Natural killer cell (primary cell): ENCODE measurements at regions not wholly inside any gene's neighbourhood (a gene's known extent, or its start where the extent isn't known, plus 50 kb on each side); places are given as distances from the start of the nearest gene placed in this dataset.

Experiments used
- ATAC-seq, 3 donors: fragments of 150-1000 bp in 2 of 3; fragments of 200-7000 bp in 1 of 3; cut with Tn5 transposase; 1 replicate in 1 of 3; 2 replicates in 2 of 3; pipeline ENCODE4 v1.10.0; 2021; ENCODE audit warnings: mild to moderate bottlenecking in 2 of 3, moderate library complexity in 2 of 3
- DNase-seq, 2 donors: peaks; one replicate each; pipeline versions ENCODE4 v3.0.0 to v3.0.0-alpha.2; 2013 to 2021; ENCODE audit warnings: mixed read lengths in 1 of 2
- H3K27ac ChIP-seq: one replicate; pipeline ENCODE4 v1.5.1; 2013; ENCODE audit warnings: mild to moderate bottlenecking, low read length
- H3K27me3 ChIP-seq: one replicate; pipeline ENCODE4 v1.6.1; 2013; ENCODE audit warnings: low read length; ENCODE audit not compliant: control insufficient read depth, insufficient read depth
- H3K36me3 ChIP-seq: one replicate; pipeline ENCODE4 v1.6.1; 2013; ENCODE audit warnings: low read length; ENCODE audit not compliant: control insufficient read depth, insufficient read depth
- H3K4me1 ChIP-seq: one replicate; pipeline ENCODE4 v1.6.1; 2013; ENCODE audit warnings: low read length; ENCODE audit not compliant: control insufficient read depth, insufficient read depth
- H3K4me3 ChIP-seq: one replicate; pipeline ENCODE4 v1.5.1; 2013; ENCODE audit warnings: low read length
- H3K9me3 ChIP-seq: one replicate; pipeline ENCODE4 v1.6.1; 2013; ENCODE audit warnings: low read length; ENCODE audit not compliant: control insufficient read depth, insufficient read depth
- H3K27ac Mint-ChIP-seq, 2 donors: one replicate each; pipeline ENCODE4 v1.8.0; 2022; ENCODE audit warnings: mild to moderate bottlenecking in 2 of 2, mixed read lengths in 2 of 2, moderate library complexity in 1 of 2
- H3K27me3 Mint-ChIP-seq, 2 donors: one replicate each; pipeline ENCODE4 v1.8.0; 2022; ENCODE audit warnings: low read depth in 2 of 2, mixed read lengths in 2 of 2
- H3K36me3 Mint-ChIP-seq: one replicate; pipeline ENCODE4 v1.8.0; 2022; ENCODE audit warnings: mixed read lengths
- H3K4me1 Mint-ChIP-seq, 2 donors: one replicate each; pipeline ENCODE4 v1.8.0; 2022; ENCODE audit warnings: mixed read lengths in 2 of 2
- H3K4me3 Mint-ChIP-seq: one replicate; pipeline ENCODE4 v1.8.0; 2022; ENCODE audit warnings: mild to moderate bottlenecking, moderate library complexity, mixed read lengths
- H3K9me3 Mint-ChIP-seq, 2 donors: one replicate each; pipeline ENCODE4 v1.8.0; 2022; ENCODE audit warnings: mixed read lengths in 2 of 2
- WGBS: methylation state at CpG from one replicate; pipeline ENCODE4 v1.1.7; 2013; ENCODE audit warnings: missing lambda C conversion rate; ENCODE audit not compliant: insufficient coverage; 5-methylcytosine and 5-hydroxymethylcytosine counted together
- intact Hi-C: fragments of 100-400 bp; cut with micrococcal nuclease; formaldehyde crosslinking; loops from one replicate; pipeline ENCODE4 v1.14.2; 2022
- TF ChIP-seq, protein P1 (sequence below): fragments of 200-600 bp; IDR thresholded peaks from one replicate; pipeline ENCODE4 v1.8.0; 2022; ENCODE audit warnings: antibody characterized with exemption

DNA sequence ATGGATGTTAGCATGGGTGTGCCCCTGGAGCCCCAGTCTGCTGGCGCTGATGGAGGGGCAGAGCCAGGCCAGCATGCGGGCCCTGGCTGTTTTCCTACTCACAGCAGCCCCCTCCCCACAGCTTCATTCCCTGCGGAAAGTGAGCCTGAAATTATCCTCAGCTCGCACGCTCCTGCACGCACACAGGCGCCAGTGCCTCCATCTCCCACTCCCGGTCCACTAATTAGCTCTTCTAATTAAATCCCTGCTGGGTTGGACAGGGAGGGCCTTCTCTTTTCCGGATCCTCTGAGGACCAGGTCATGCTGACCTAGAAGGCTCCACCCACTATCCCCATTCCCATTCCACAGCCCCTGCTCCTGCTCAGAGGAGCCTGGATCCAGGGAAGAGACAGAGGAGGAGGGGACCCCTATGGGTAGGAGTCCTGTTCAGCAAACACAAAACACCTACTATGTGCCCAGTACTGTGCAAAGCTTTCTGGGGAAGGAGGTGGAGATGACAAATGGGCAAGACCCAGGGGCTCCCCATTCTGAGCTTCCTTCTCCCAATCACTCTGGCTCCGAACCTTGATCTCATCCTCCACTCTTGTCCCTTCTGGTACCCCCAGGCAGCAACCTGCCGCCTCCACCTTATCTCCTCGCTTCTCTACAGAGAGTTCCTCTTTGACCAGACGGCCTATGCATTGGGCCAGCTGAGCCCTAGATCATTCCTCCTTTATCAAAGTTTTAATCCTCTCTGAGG, 70.2 kb upstream of the CCDC167 start:
- Mint-ChIP-seq H3K9me3 (no peaks in the 10 kb centered on the region), H3K4me1 (peaks cover 4 to 11% of the 10 kb centered on the region in 2 donors), H3K36me3 (no peaks in the 10 kb centered on the region), H3K27me3 (peaks cover 12 to 25% of the 10 kb centered on the region in 2 donors), H3K27ac (no peak overlapping the region), H3K4me3 (no peak overlapping the region)
- Histone ChIP-seq H3K27me3 (peaks cover 6% of the 10 kb centered on the region), H3K4me3 (no peak overlapping the region), H3K36me3 (no peaks in the 10 kb centered on the region), H3K9me3 (no peaks in the 10 kb centered on the region), H3K4me1 (peaks cover 23% of the 10 kb centered on the region), H3K27ac (no peak overlapping the region)
- intact Hi-C loops: no loop called here
- ATAC-seq (no peak), DNase-seq (no peak)
- WGBS: 79% methylated on average over 13 of the region's 13 CpGs
- TF ChIP-seq, protein P1, sequence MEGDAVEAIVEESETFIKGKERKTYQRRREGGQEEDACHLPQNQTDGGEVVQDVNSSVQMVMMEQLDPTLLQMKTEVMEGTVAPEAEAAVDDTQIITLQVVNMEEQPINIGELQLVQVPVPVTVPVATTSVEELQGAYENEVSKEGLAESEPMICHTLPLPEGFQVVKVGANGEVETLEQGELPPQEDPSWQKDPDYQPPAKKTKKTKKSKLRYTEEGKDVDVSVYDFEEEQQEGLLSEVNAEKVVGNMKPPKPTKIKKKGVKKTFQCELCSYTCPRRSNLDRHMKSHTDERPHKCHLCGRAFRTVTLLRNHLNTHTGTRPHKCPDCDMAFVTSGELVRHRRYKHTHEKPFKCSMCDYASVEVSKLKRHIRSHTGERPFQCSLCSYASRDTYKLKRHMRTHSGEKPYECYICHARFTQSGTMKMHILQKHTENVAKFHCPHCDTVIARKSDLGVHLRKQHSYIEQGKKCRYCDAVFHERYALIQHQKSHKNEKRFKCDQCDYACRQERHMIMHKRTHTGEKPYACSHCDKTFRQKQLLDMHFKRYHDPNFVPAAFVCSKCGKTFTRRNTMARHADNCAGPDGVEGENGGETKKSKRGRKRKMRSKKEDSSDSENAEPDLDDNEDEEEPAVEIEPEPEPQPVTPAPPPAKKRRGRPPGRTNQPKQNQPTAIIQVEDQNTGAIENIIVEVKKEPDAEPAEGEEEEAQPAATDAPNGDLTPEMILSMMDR: no peak

DNA sequence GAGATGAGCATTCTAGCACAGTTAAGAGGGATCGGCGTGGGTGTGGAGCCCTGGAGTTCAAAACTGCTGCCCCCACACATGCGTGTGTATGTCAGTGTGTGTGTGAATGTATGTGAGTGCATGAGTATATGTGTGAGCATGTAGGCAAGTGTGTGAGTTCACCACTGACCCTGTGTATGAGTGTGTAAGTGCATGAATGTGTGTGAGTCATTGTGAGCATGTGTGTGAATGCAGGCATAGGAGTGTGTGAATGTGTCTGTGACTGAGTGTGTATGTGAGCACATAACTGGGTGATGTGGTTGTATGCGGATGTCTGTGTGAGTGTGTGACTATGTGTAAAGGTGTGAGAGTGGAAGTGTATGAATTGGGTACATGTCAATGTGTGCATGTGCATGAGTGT, 69.6 kb upstream of the CCDC167 start:
- Histone ChIP-seq H3K27ac (no peak overlapping the region), H3K9me3 (no peaks in the 10 kb centered on the region), H3K4me1 (peaks cover 23% of the 10 kb centered on the region), H3K4me3 (no peak overlapping the region), H3K27me3 (peaks cover 6% of the 10 kb centered on the region), H3K36me3 (no peaks in the 10 kb centered on the region)
- intact Hi-C loops: no loop called here
- no peaks in the 10 kb centered on the region for H3K36me3 Mint-ChIP-seq
- no peak overlapping the region for H3K4me3 Mint-ChIP-seq
- H3K27me3 Mint-ChIP-seq: peaks cover 16 to 31% of the 10 kb centered on the region in 2 donors
- DNase-seq (no peak), ATAC-seq (no peak)
- peaks cover 4 to 11% of the 10 kb centered on the region in 2 donors for H3K4me1 Mint-ChIP-seq
- H3K9me3 Mint-ChIP-seq: no peaks in the 10 kb centered on the region
- 90% methylated on average over 4 of the region's 4 CpGs for WGBS
- TF ChIP-seq, protein P1: no peak
- no peak overlapping the region for H3K27ac Mint-ChIP-seq

DNA sequence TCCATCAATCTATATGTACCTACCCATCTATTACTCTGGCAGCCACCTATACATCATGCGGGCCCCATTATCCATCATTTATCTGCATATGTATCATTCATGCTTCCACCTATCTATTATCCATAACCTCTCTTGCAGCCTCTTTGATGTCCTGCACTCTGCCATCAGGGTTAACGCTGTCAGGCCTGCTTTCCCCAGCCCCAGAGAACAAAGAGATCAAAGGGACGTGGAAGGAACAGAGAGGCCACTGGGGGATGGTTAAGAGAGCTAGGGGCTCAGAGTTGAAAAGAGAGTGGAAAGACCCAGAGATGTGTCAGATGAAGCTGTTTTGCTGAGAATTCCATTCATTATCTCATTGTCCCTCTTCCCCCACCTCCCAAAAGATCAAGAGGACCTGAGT, 67.3 kb upstream of the CCDC167 start:
- Histone ChIP-seq H3K4me3 (no peak overlapping the region), H3K9me3 (no peaks in the 10 kb centered on the region), H3K27me3 (peaks cover 6% of the 10 kb centered on the region), H3K4me1 (peaks cover 23% of the 10 kb centered on the region), H3K36me3 (no peaks in the 10 kb centered on the region), H3K27ac (no peak overlapping the region)
- intact Hi-C loops: loop anchor here (1.0 to 2.0 kb wide), 3 partner anchors 83 to 242 kb away; no protein-coding TSS in a partner anchor
- Mint-ChIP-seq H3K36me3 (no peaks in the 10 kb centered on the region), H3K27me3 (peaks cover 21 to 40% of the 10 kb centered on the region in 2 donors), H3K9me3 (no peaks in the 10 kb centered on the region), H3K4me3 (no peak overlapping the region), H3K27ac (peak overlapping the region in 1 of 2 donors; percentile 8), H3K4me1 (peaks cover 4 to 11% of the 10 kb centered on the region in 2 donors)
- TF ChIP-seq, protein P1: no peak
- DNase-seq: no peak
- no peak for ATAC-seq
- 78% methylated on average over 3 of the region's 3 CpGs for WGBS
